ENCODE measurements at regions not wholly inside any gene's neighbourhood (a gene's known extent, or its start where the extent isn't known, plus 50 kb on each side); places are given as distances from the start of the nearest gene placed in this dataset.

DNA sequence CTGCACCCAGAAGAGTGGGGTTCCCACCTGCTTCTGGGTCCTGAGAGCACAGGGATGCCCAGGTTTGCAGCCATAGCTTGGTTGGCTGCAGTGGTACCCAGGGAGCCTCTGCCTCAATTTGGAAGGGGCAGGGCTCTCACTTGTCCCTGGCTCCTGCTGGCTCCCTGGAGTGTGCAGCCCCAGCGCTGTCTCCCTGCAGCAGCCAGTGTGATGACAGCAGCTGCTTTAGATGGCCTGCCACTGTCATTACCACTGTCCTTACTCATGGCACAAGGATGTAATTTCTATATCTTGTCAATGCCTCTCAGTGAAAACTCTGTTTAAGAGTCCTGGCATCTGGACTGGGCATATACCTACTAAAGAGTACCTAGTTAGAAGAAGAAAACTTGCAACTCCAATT, 250.9 kb downstream of the KIF20B start:
- no peak for TF ChIP-seq POLR2A (IDR thresholded peaks at IDR 0.05)
- TF ChIP-seq, protein P1, sequence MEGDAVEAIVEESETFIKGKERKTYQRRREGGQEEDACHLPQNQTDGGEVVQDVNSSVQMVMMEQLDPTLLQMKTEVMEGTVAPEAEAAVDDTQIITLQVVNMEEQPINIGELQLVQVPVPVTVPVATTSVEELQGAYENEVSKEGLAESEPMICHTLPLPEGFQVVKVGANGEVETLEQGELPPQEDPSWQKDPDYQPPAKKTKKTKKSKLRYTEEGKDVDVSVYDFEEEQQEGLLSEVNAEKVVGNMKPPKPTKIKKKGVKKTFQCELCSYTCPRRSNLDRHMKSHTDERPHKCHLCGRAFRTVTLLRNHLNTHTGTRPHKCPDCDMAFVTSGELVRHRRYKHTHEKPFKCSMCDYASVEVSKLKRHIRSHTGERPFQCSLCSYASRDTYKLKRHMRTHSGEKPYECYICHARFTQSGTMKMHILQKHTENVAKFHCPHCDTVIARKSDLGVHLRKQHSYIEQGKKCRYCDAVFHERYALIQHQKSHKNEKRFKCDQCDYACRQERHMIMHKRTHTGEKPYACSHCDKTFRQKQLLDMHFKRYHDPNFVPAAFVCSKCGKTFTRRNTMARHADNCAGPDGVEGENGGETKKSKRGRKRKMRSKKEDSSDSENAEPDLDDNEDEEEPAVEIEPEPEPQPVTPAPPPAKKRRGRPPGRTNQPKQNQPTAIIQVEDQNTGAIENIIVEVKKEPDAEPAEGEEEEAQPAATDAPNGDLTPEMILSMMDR (IDR thresholded peaks at IDR 0.05), result no peak
